DND-41 (cell line): ENCODE measurements at regions not wholly inside any gene's neighbourhood (a gene's known extent, or its start where the extent isn't known, plus 50 kb on each side); places are given as distances from the start of the nearest gene placed in this dataset.

Experiments
- EZH2 ChIP-seq: IDR thresholded peaks from 3 replicates; pipeline ENCODE4 v1.6.1; 2012; ENCODE audit warnings: borderline replicate concordance, low read depth, mild to moderate bottlenecking, moderate library complexity, low read length, inconsistent platforms; ENCODE audit not compliant: severe bottlenecking
- TF ChIP-seq, protein P1 (sequence below): IDR thresholded peaks from 2 replicates; pipeline ENCODE4 v1.5.1; 2012; ENCODE audit warnings: borderline replicate concordance, low read length, moderate library complexity, mild to moderate bottlenecking; ENCODE audit not compliant: poor library complexity, severe bottlenecking; ENCODE audit errors: extremely low read depth

GRCh38 chr22:47331750-47332149 lies 569.3 kb downstream of the TBC1D22A start:
- TF ChIP-seq EZH2 = no peak
- TF ChIP-seq, protein P1, sequence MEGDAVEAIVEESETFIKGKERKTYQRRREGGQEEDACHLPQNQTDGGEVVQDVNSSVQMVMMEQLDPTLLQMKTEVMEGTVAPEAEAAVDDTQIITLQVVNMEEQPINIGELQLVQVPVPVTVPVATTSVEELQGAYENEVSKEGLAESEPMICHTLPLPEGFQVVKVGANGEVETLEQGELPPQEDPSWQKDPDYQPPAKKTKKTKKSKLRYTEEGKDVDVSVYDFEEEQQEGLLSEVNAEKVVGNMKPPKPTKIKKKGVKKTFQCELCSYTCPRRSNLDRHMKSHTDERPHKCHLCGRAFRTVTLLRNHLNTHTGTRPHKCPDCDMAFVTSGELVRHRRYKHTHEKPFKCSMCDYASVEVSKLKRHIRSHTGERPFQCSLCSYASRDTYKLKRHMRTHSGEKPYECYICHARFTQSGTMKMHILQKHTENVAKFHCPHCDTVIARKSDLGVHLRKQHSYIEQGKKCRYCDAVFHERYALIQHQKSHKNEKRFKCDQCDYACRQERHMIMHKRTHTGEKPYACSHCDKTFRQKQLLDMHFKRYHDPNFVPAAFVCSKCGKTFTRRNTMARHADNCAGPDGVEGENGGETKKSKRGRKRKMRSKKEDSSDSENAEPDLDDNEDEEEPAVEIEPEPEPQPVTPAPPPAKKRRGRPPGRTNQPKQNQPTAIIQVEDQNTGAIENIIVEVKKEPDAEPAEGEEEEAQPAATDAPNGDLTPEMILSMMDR = no peak
